K562 (cell line): ENCODE measurements at regions not wholly inside any gene's neighbourhood (a gene's known extent, or its start where the extent isn't known, plus 50 kb on each side); places are given as distances from the start of the nearest gene placed in this dataset.
A peak's percentile ranks its signal among the peaks of the same experiment; 100 is the strongest.

Source experiments
- ATAC-seq: fragments of 200-7000 bp; cut with Tn5 transposase; 3 replicates; pipeline ENCODE4 v1.9.1; 2020; ENCODE audit warnings: moderate library complexity
- BruUV-seq: library from RNA; stranded (reverse); fragments of 400-500 nt; replicated peaks from 2 replicates; lab custom pipeline; 2021; lab: Mats Ljungman, UMichigan
- CTCF ChIA-PET: fragments of 300-600 bp; formaldehyde crosslinking; extraction: SDS; loops from one replicate; lab custom pipeline; 2021; ENCODE audit warnings: low intra/inter-chr PET ratio; lab: Yijun Ruan, JAX
- POLR2A ChIA-PET: fragments of 300-600, 350-650 bp; sonication (Branson Sonifier 250); formaldehyde crosslinking; extraction: SDS; loops from one replicate; lab custom pipeline; 2021; ENCODE audit warnings: antibody characterized with exemption, inconsistent platforms; lab: Yijun Ruan, JAX
- DNase-seq, 4 experiments: peaks; one replicate each; pipeline versions ENCODE4 v3.0.0 to v3.0.0-alpha.2; 2011 to 2018; ENCODE audit warnings: low spot score in 3 of 4, mixed read lengths in 3 of 4; ENCODE audit errors: extremely low read depth in 1 of 4
- FAIRE-seq: peaks from 2 replicates; lab custom pipeline; 2011; peaks lifted over from hg19 to GRCh38; lab: Jason Lieb, UNC
- H2AFZ ChIP-seq: 2 replicates; pipeline ENCODE4 v1.6.0; 2011; ENCODE audit warnings: low read depth, low read length, control low read depth, inconsistent platforms
- H3K27ac ChIP-seq: fragments of 200-600 bp; 3 replicates; pipeline ENCODE4 v1.8.0; 2011; ENCODE audit warnings: low read depth, mild to moderate bottlenecking, control low read depth, inconsistent platforms, low read length, moderate library complexity, mixed read lengths; ENCODE audit errors: extremely low read depth
- H3K27me3 ChIP-seq, 2 experiments: fragments of 300-600 bp in 1 of 2; 2 replicates in 1 of 2; 3 replicates in 1 of 2; pipeline versions ENCODE4 v1.6.0 to v1.8.0; 2011; ENCODE audit warnings: inconsistent platforms in 2 of 2, low read length in 2 of 2, mild to moderate bottlenecking in 1 of 2, mixed read lengths in 1 of 2, moderate library complexity in 1 of 2; ENCODE audit not compliant: control insufficient read depth in 2 of 2, insufficient read depth in 2 of 2
- H3K36me3 ChIP-seq: fragments of 300-600 bp; 3 replicates; pipeline ENCODE4 v1.8.0; 2011; ENCODE audit warnings: mild to moderate bottlenecking, low read length, inconsistent platforms; ENCODE audit not compliant: control insufficient read depth, insufficient read depth
- H3K4me1 ChIP-seq, 2 experiments: fragments of 200-600 bp in 1 of 2; replicated peaks in 1 of 2; 2 replicates in 1 of 2; 3 replicates in 1 of 2; pipeline versions ENCODE4 v1.5.1 to v1.8.0; 2011; ENCODE audit warnings: inconsistent platforms in 2 of 2, low read length in 2 of 2, mild to moderate bottlenecking in 1 of 2, mixed read lengths in 1 of 2, moderate library complexity in 1 of 2; ENCODE audit not compliant: control insufficient read depth in 2 of 2, insufficient read depth in 2 of 2
- H3K4me2 ChIP-seq: 2 replicates; pipeline ENCODE4 v1.6.1; 2011; ENCODE audit warnings: low read length, control low read depth, inconsistent platforms, mixed read lengths; ENCODE audit not compliant: insufficient read depth
- H3K4me3 ChIP-seq: fragments of 200-600 bp; sonication (generic), shearing (Covaris generic); 2 replicates; pipeline ENCODE4 v1.5.1; 2016; ENCODE audit warnings: control low read depth, inconsistent platforms
- H3K79me2 ChIP-seq: fragments of 200-600 bp; 3 replicates; pipeline ENCODE4 v1.8.0; 2011; ENCODE audit warnings: low read length, inconsistent platforms; ENCODE audit not compliant: control insufficient read depth, insufficient read depth
- H3K9ac ChIP-seq, 2 experiments: 2 replicates each; pipeline versions ENCODE4 v1.6.0 to v1.6.1; 2011; ENCODE audit warnings: low read depth in 2 of 2, low read length in 2 of 2, control low read depth in 1 of 2, inconsistent platforms in 1 of 2, mild to moderate bottlenecking in 1 of 2, mixed read lengths in 1 of 2; ENCODE audit not compliant: insufficient read depth in 1 of 2
- H3K9me1 ChIP-seq: one replicate; pipeline ENCODE4 v1.6.0; 2011; ENCODE audit warnings: inconsistent platforms, mild to moderate bottlenecking, low read length, moderate library complexity; ENCODE audit not compliant: control insufficient read depth, insufficient read depth
- H3K9me3 ChIP-seq: replicated peaks from 2 replicates; pipeline ENCODE4 v1.5.1; 2011; ENCODE audit warnings: low read depth, low read length, inconsistent platforms; ENCODE audit not compliant: control insufficient read depth, insufficient read depth
- H4K20me1 ChIP-seq: replicated peaks from 2 replicates; pipeline ENCODE4 v1.6.1; 2011; ENCODE audit warnings: low read length, inconsistent platforms, mixed read lengths; ENCODE audit not compliant: control insufficient read depth, insufficient read depth
- ARNT ChIP-seq, 2 experiments: fragments of 450-650 bp; IDR thresholded peaks; 2 replicates each; pipeline ENCODE4 v1.6.1; 2016; ENCODE audit warnings: mild to moderate bottlenecking in 1 of 2
- BRF1 ChIP-seq: IDR thresholded peaks from 3 replicates; pipeline ENCODE4 v1.6.1; 2011; ENCODE audit warnings: borderline replicate concordance, mild to moderate bottlenecking; ENCODE audit not compliant: insufficient read length; ENCODE audit errors: extremely low read depth
- CBX3 ChIP-seq, 2 experiments: IDR thresholded peaks; 1 replicate in 1 of 2; 2 replicates in 1 of 2; pipeline ENCODE4 v1.6.1; 2012; ENCODE audit warnings: inconsistent platforms in 2 of 2, low read length in 2 of 2, borderline replicate concordance in 1 of 2, control low read depth in 1 of 2
- GTF2F1 ChIP-seq: IDR thresholded peaks from 2 replicates; pipeline ENCODE4 v1.6.1; 2011; ENCODE audit warnings: low read depth, low read length, improper control_type of control experiment
- HNRNPK ChIP-seq: fragments of 200-400 bp; formaldehyde crosslinking; IDR thresholded peaks from one replicate; pipeline ENCODE4 v1.6.1; 2018; ENCODE audit warnings: mild to moderate bottlenecking, low read depth, low read length; ENCODE audit not compliant: poor library complexity, severe bottlenecking
- MTA3 ChIP-seq: fragments of 450-650 bp; formaldehyde crosslinking; IDR thresholded peaks from 2 replicates; pipeline ENCODE4 v1.6.1; 2017; ENCODE audit warnings: mild to moderate bottlenecking, borderline replicate concordance
- ZFP36 ChIP-seq: fragments of 150-350 bp; IDR thresholded peaks from 2 replicates; pipeline ENCODE4 v1.6.1; 2018; ENCODE audit warnings: low read length, low read depth; ENCODE audit not compliant: partially characterized antibody
- WGBS: fragments of 100-300 bp; shearing (Covaris generic); methylation state at CpG from one replicate; pipeline ENCODE4 v1.1.6; 2016; ENCODE audit warnings: low coverage, mixed read lengths; ENCODE audit not compliant: insufficient coverage; ENCODE audit errors: missing lambda C conversion rate; 5-methylcytosine and 5-hydroxymethylcytosine counted together
- in situ Hi-C: fragments of 300-500 bp; cut with MboI; formaldehyde crosslinking; loops from 4 replicates; pipeline ENCODE4 v1.15.0; 2018; ENCODE audit warnings: inconsistent platforms, mixed read lengths
- intact Hi-C: fragments of 100-400 bp; cut with micrococcal nuclease; formaldehyde crosslinking; loops from 2 replicates; pipeline ENCODE4 v1.14.2; 2022

- Histone ChIP-seq H3K4me1 (no peaks in the 10 kb centered on the region; a peak in 2 of 5 replicates), H3K27me3 (no peaks in the 10 kb centered on the region)
Measured at GRCh38 chr13:83100237-83100636, 782.0 kb downstream of the SLITRK1 start.

GRCh38 chr13:83088858-83089257 lies 793.4 kb downstream of the SLITRK1 start:
- TF ChIP-seq ARNT (IDR thresholded peaks at IDR 0.05), result no peak
- TF ChIP-seq ZFP36, result peak; percentile 52
- TF ChIP-seq CBX3 (IDR thresholded peaks at IDR 0.05; ENCODE audit: borderline replicate concordance in 1 of 2, low read length in 2 of 2), result 0 out of 3 replicates have a peak, but pooled peaks of 1 of the 2 experiments have one; percentile 31
- no peak for TF ChIP-seq GTF2F1
- no peak for TF ChIP-seq MTA3
- no peak for TF ChIP-seq HNRNPK
- TF ChIP-seq, all 486 proteins: peak for 2
- CTCF ChIA-PET, result no interaction called here

More at GRCh38 chr13:83100237-83100636, 782.0 kb downstream of the SLITRK1 start:
- no TSS peak for BruUV-seq
- TF ChIP-seq BRF1, result no peak
- TF ChIP-seq, all 486 proteins: peak for 0
- no peaks in the 10 kb centered on the region for H3K9me1 ChIP-seq
- ATAC-seq (peak; percentile 70), DNase-seq (peak in 2 of 4 experiments; percentile 4 to 19), FAIRE-seq (no peak)
- 10% methylated on average over 1 of the region's 1 CpG for WGBS
- H3K9ac ChIP-seq, result peak overlapping the region in 1 of 2 experiments; percentile 97; a peak in 2 of 4 replicates
- H4K20me1 ChIP-seq, result no peaks in the 10 kb centered on the region
- POLR2A ChIA-PET, result interaction anchor here (0.6 kb wide), 1 partner anchor 145 kb away, joined by 3 read pairs; no protein-coding TSS in a partner anchor
- H3K9me3 ChIP-seq, result no peaks in the 10 kb centered on the region
- H2AFZ ChIP-seq, result peak overlapping the region; percentile 46; the same call in 1 of the 2 replicates
- H3K36me3 ChIP-seq, result peaks cover 23% of the 10 kb centered on the region
- H3K4me3 ChIP-seq, result peak overlapping the region; percentile 71
- in situ Hi-C loops (no loop called here), intact Hi-C loops (loop anchor here (5.0 kb wide), 1 partner anchor 43 kb away; no protein-coding TSS in a partner anchor)
- H3K27ac ChIP-seq, result peak overlapping the region; percentile 96
- peak overlapping the region; percentile 53 for H3K4me2 ChIP-seq
- CTCF ChIA-PET, result no interaction called here
- peaks cover 36% of the 10 kb centered on the region for H3K79me2 ChIP-seq

More at GRCh38 chr13:83088858-83089257, 793.4 kb downstream of the SLITRK1 start:
- Histone ChIP-seq H4K20me1 (no peaks in the 10 kb centered on the region), H3K79me2 (peaks cover 2% of the 10 kb centered on the region; the same call in 2 of the 3 replicates), H3K9me3 (peaks cover 3% of the 10 kb centered on the region; the same call in 1 of the 2 replicates), H3K4me3 (no peak overlapping the region), H3K4me1 (no peaks in the 10 kb centered on the region), H3K9ac (no peak overlapping the region), H2AFZ (no peak overlapping the region), H3K4me2 (no peak overlapping the region), H3K36me3 (peaks cover 31% of the 10 kb centered on the region; the same call in 2 of the 3 replicates), H3K9me1 (no peaks in the 10 kb centered on the region), H3K27me3 (no peaks in the 10 kb centered on the region), H3K27ac (no peak overlapping the region)
- no peak for DNase-seq
- no peak for FAIRE-seq
- POLR2A ChIA-PET, result no interaction called here
- intact Hi-C loops, result no loop called here
- WGBS, result 100% methylated on average over 1 of the region's 1 CpG
- in situ Hi-C loops, result no loop called here
- no TSS peak for BruUV-seq
- no peak for ATAC-seq
